WTC11 (cell line): ENCODE measurements at regions not wholly inside any gene's neighbourhood (a gene's known extent, or its start where the extent isn't known, plus 50 kb on each side); places are given as distances from the start of the nearest gene placed in this dataset.

ENCODE experiments used
- ATAC-seq: fragments of 200-7000 bp; cut with Tn5 transposase; 2 replicates; pipeline ENCODE4 v1.10.0; 2021; ENCODE audit warnings: mild to moderate bottlenecking, moderate library complexity
- CTCF ChIA-PET: fragments of 300-600 bp; sonication (Branson Sonifier 250); formaldehyde crosslinking; loops from one replicate; lab custom pipeline; 2021; ENCODE audit warnings: antibody characterized with exemption; lab: Charles Lee
- POLR2A ChIA-PET: fragments of 350-600 bp; sonication (Branson Sonifier 250); formaldehyde crosslinking; loops from one replicate; lab custom pipeline; 2021; ENCODE audit warnings: antibody characterized with exemption; lab: Charles Lee
- DNase-seq: peaks from one replicate; pipeline ENCODE4 v3.0.0; 2021; ENCODE audit warnings: low spot score
- H3K27ac Mint-ChIP-seq: 2 replicates; pipeline ENCODE4 v1.8.0; 2021; ENCODE audit warnings: mixed read lengths
- H3K27me3 Mint-ChIP-seq: 2 replicates; pipeline ENCODE4 v1.8.0; 2021; ENCODE audit warnings: low read depth, mild to moderate bottlenecking, moderate library complexity, mixed read lengths
- H3K36me3 Mint-ChIP-seq: 2 replicates; pipeline ENCODE4 v1.8.0; 2021; ENCODE audit warnings: mixed read lengths
- H3K4me1 Mint-ChIP-seq: 2 replicates; pipeline ENCODE4 v1.8.0; 2022; ENCODE audit warnings: mixed read lengths
- H3K4me3 Mint-ChIP-seq: 2 replicates; pipeline ENCODE4 v1.8.0; 2021; ENCODE audit warnings: mild to moderate bottlenecking, moderate library complexity, mixed read lengths
- H3K9me3 Mint-ChIP-seq: 2 replicates; pipeline ENCODE4 v1.8.0; 2021; ENCODE audit warnings: mixed read lengths
- AR ChIP-seq: fragments of 250-450 bp; sonication (Bioruptor Pico); IDR thresholded peaks from 2 replicates; pipeline ENCODE4 v1.9.0; 2021; ENCODE audit warnings: mild to moderate bottlenecking
- CREB1 ChIP-seq: sonication (generic); formaldehyde crosslinking; IDR thresholded peaks from 2 replicates; pipeline ENCODE4 v1.8.0; 2023; ENCODE audit warnings: mild to moderate bottlenecking, missing genetic modification reagents
- E2F4 ChIP-seq: sonication (generic); formaldehyde crosslinking; IDR thresholded peaks from 2 replicates; pipeline ENCODE4 v1.8.1; 2022; ENCODE audit warnings: low read depth, mild to moderate bottlenecking, moderate library complexity, missing genetic modification reagents, borderline replicate concordance
- FOXP1 ChIP-seq: sonication (generic); formaldehyde crosslinking; IDR thresholded peaks from 2 replicates; pipeline ENCODE4 v1.8.0; 2022; ENCODE audit warnings: missing genetic modification reagents, mild to moderate bottlenecking, moderate library complexity, borderline replicate concordance
- FOXP4 ChIP-seq: sonication (generic); formaldehyde crosslinking; IDR thresholded peaks from 2 replicates; pipeline ENCODE4 v1.8.0; 2022; ENCODE audit warnings: mild to moderate bottlenecking, missing genetic modification reagents
- HMGXB4 ChIP-seq: sonication (generic); formaldehyde crosslinking; IDR thresholded peaks from 2 replicates; pipeline ENCODE4 v1.8.1; 2023; ENCODE audit warnings: mild to moderate bottlenecking, moderate library complexity, missing genetic modification reagents
- IRF1 ChIP-seq: sonication (generic); formaldehyde crosslinking; IDR thresholded peaks from 2 replicates; pipeline ENCODE4 v1.8.0; 2023; ENCODE audit warnings: missing genetic modification reagents
- JUN ChIP-seq: sonication (generic); formaldehyde crosslinking; IDR thresholded peaks from 2 replicates; pipeline ENCODE4 v1.8.0; 2023; ENCODE audit warnings: mild to moderate bottlenecking, missing genetic modification reagents
- KAT7 ChIP-seq: sonication (generic); formaldehyde crosslinking; IDR thresholded peaks from 2 replicates; pipeline ENCODE4 v1.8.1; 2023; ENCODE audit warnings: missing genetic modification reagents, mild to moderate bottlenecking, borderline replicate concordance
- MLX ChIP-seq: sonication (generic); formaldehyde crosslinking; IDR thresholded peaks from 2 replicates; pipeline ENCODE4 v1.8.1; 2023; ENCODE audit warnings: mild to moderate bottlenecking, missing genetic modification reagents, moderate library complexity
- MYBL2 ChIP-seq: sonication (generic); formaldehyde crosslinking; IDR thresholded peaks from 2 replicates; pipeline ENCODE4 v1.8.1; 2023; ENCODE audit warnings: mild to moderate bottlenecking, moderate library complexity, missing genetic modification reagents
- NFATC4 ChIP-seq: fragments of 250-450 bp; sonication (Bioruptor Pico); IDR thresholded peaks from 2 replicates; pipeline ENCODE4 v1.9.0; 2021; ENCODE audit warnings: mild to moderate bottlenecking
- PRRX2 ChIP-seq: fragments of 250-450 bp; sonication (Bioruptor Pico); IDR thresholded peaks from 2 replicates; pipeline ENCODE4 v1.8.0; 2021; ENCODE audit warnings: mild to moderate bottlenecking
- RORB ChIP-seq: fragments of 250-450 bp; sonication (Bioruptor Pico); IDR thresholded peaks from 2 replicates; pipeline ENCODE4 v1.9.0; 2021; ENCODE audit warnings: mild to moderate bottlenecking
- SMAD3 ChIP-seq: sonication (generic); formaldehyde crosslinking; IDR thresholded peaks from 2 replicates; pipeline ENCODE4 v1.8.0; 2022; ENCODE audit warnings: missing genetic modification reagents, mild to moderate bottlenecking, borderline replicate concordance
- ZBTB21 ChIP-seq: sonication (generic); formaldehyde crosslinking; IDR thresholded peaks from 2 replicates; pipeline ENCODE4 v1.8.1; 2023; ENCODE audit warnings: mild to moderate bottlenecking, missing genetic modification reagents, borderline replicate concordance
- ZNF219 ChIP-seq: sonication (generic); formaldehyde crosslinking; IDR thresholded peaks from 2 replicates; pipeline ENCODE4 v1.8.0; 2023; ENCODE audit warnings: missing genetic modification reagents, mild to moderate bottlenecking, borderline replicate concordance
- ZNF416 ChIP-seq: fragments of 250-450 bp; sonication (Bioruptor Pico); IDR thresholded peaks from 2 replicates; pipeline ENCODE4 v1.9.0; 2021; ENCODE audit warnings: mild to moderate bottlenecking, inconsistent platforms
- ZNF423 ChIP-seq: fragments of 250-450 bp; sonication (Bioruptor Pico); IDR thresholded peaks from 2 replicates; pipeline ENCODE4 v2.1.2; 2022; ENCODE audit warnings: mild to moderate bottlenecking, moderate library complexity
- ZNF425 ChIP-seq: fragments of 250-450 bp; sonication (Bioruptor Pico); conservative IDR thresholded peaks from 2 replicates; pipeline ENCODE4 v1.9.0; 2021; ENCODE audit warnings: mild to moderate bottlenecking
- ZNF512 ChIP-seq: sonication (generic); formaldehyde crosslinking; IDR thresholded peaks from 2 replicates; pipeline ENCODE4 v1.8.1; 2022; ENCODE audit warnings: missing genetic modification reagents, borderline replicate concordance
- ZNF671 ChIP-seq: fragments of 250-450 bp; sonication (Bioruptor Pico); IDR thresholded peaks from 2 replicates; pipeline ENCODE4 v1.8.0; 2021; ENCODE audit warnings: mild to moderate bottlenecking
- ZSCAN18 ChIP-seq: fragments of 250-450 bp; sonication (Bioruptor Pico); IDR thresholded peaks from 2 replicates; pipeline ENCODE4 v2.1.2; 2022; ENCODE audit warnings: mild to moderate bottlenecking, moderate library complexity

GRCh38 chr4:124936427-124936826 lies 223.9 kb upstream of the ANKRD50 start:
- DNase-seq (no peak), ATAC-seq (no peak)
- Mint-ChIP-seq H3K36me3 (no peaks in the 10 kb centered on the region), H3K27ac (no peak overlapping the region), H3K4me3 (no peak overlapping the region), H3K4me1 (peaks cover 34% of the 10 kb centered on the region), H3K27me3 (no peaks in the 10 kb centered on the region; the same call in 1 of the 2 replicates), H3K9me3 (no peaks in the 10 kb centered on the region)
- ChIA-PET POLR2A (no interaction called here), CTCF (no interaction called here)
- TF ChIP-seq AR (CRISPR knock-in tag) (no peak), JUN (CRISPR knock-in tag) (no peak), FOXP4 (no peak), ZNF416 (CRISPR knock-in tag) (no peak), ZNF671 (CRISPR knock-in tag) (no peak), RORB (CRISPR knock-in tag) (no peak), ZSCAN18 (CRISPR knock-in tag) (no peak), IRF1 (CRISPR knock-in tag) (no peak), MYBL2 (CRISPR knock-in tag) (no peak), E2F4 (no peak), MLX (no peak), ZBTB21 (CRISPR knock-in tag) (no peak), NFATC4 (CRISPR knock-in tag) (no peak), ZNF219 (CRISPR knock-in tag) (no peak), CREB1 (CRISPR knock-in tag) (no peak), KAT7 (CRISPR knock-in tag) (no peak), ZNF423 (CRISPR knock-in tag) (no peak), SMAD3 (CRISPR knock-in tag) (no peak), PRRX2 (CRISPR knock-in tag) (no peak)

- H3K4me1 Mint-ChIP-seq: peaks cover 31% of the 10 kb centered on the region
- no peak overlapping the region for H3K4me3 Mint-ChIP-seq
- no peaks in the 10 kb centered on the region for H3K9me3 Mint-ChIP-seq
- DNase-seq (no peak), ATAC-seq (no peak)
- no peaks in the 10 kb centered on the region for H3K36me3 Mint-ChIP-seq
- H3K27ac Mint-ChIP-seq: no peak overlapping the region
- H3K27me3 Mint-ChIP-seq: no peaks in the 10 kb centered on the region
- ChIA-PET CTCF (no interaction called here), POLR2A (no interaction called here)
- TF ChIP-seq ZNF512 (CRISPR knock-in tag) (no peak), FOXP1 (CRISPR knock-in tag) (no peak), HMGXB4 (no peak), ZNF671 (CRISPR knock-in tag) (no peak), ZNF425 (no peak)
These were observed 222.4 kb upstream of the ANKRD50 start for GRCh38 chr4:124934916-124935315.
